Hepatocyte (in vitro differentiated cells): ENCODE measurements at regions not wholly inside any gene's neighbourhood (a gene's known extent, or its start where the extent isn't known, plus 50 kb on each side); places are given as distances from the start of the nearest gene placed in this dataset.

Experiments used
- EZH2 ChIP-seq: fragments of 200-600 bp; sonication (generic); IDR thresholded peaks from 2 replicates; pipeline ENCODE4 v1.6.1; 2016; ENCODE audit warnings: antibody characterized with exemption, mild to moderate bottlenecking, borderline replicate concordance
- TF ChIP-seq, protein P1 (sequence below): fragments of 200-600 bp; sonication (generic); IDR thresholded peaks from 2 replicates; pipeline ENCODE4 v1.5.1; 2016; ENCODE audit warnings: antibody characterized with exemption, mild to moderate bottlenecking; ENCODE audit not compliant: poor library complexity

DNA sequence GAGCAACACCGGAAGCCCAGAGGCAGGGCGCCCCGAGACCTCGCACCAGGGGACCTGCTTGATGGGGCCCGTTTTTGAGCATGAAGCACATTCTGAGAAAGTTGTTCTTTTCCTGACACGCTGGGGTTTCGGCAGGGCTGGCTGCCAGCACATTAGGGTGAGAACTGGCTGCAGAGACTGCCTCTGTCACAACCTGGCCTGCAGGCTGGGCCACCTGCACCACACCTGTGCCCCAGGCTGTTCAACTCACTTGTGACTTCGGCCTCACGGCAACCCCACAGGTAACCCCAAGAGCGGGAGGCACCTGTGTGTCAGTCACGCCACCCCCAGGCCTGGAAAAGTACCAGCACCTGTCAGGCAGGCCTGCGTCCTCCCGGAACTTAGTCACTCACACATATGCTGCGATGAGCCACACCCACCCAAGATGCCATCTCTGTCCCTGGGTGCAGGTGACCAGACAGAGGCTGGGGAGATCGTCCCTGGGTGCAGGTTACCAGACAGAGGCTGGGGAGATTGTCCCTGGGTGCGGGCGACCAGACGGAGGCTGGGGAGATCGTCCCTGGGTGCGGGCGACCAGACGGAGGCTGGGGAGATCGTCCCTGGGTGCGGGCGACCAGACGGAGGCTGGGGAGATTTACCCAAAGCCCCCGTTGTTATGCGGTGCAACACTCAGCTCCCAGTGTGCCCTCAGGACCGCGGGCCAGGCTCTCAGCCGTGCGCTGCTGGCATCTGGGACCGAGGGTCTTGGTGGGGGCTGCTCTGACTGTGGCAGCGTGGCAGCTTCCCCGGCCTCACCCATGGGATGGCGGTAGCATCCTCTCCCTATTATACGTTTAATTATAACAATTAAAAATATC is 82.5 kb upstream of the BHLHE23 start:
- TF ChIP-seq, protein P1, sequence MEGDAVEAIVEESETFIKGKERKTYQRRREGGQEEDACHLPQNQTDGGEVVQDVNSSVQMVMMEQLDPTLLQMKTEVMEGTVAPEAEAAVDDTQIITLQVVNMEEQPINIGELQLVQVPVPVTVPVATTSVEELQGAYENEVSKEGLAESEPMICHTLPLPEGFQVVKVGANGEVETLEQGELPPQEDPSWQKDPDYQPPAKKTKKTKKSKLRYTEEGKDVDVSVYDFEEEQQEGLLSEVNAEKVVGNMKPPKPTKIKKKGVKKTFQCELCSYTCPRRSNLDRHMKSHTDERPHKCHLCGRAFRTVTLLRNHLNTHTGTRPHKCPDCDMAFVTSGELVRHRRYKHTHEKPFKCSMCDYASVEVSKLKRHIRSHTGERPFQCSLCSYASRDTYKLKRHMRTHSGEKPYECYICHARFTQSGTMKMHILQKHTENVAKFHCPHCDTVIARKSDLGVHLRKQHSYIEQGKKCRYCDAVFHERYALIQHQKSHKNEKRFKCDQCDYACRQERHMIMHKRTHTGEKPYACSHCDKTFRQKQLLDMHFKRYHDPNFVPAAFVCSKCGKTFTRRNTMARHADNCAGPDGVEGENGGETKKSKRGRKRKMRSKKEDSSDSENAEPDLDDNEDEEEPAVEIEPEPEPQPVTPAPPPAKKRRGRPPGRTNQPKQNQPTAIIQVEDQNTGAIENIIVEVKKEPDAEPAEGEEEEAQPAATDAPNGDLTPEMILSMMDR = no peak
- TF ChIP-seq EZH2 = no peak
